Activated naive CD8-positive, alpha-beta T cell treated with anti-CD3 and anti-CD28 coated beads for 36 hours (primary cell): ENCODE measurements at regions not wholly inside any gene's neighbourhood (a gene's known extent, or its start where the extent isn't known, plus 50 kb on each side); places are given as distances from the start of the nearest gene placed in this dataset.
A peak's percentile ranks its signal among the peaks of the same experiment; 100 is the strongest.

Experiments used
- DNase-seq: peaks from one replicate; pipeline ENCODE4 v3.0.0; 2021
- H3K27ac Mint-ChIP-seq: one replicate; pipeline ENCODE4 v1.8.0; 2022; ENCODE audit warnings: mild to moderate bottlenecking, moderate library complexity, mixed read lengths
- H3K27me3 Mint-ChIP-seq: one replicate; pipeline ENCODE4 v1.8.0; 2022; ENCODE audit warnings: mild to moderate bottlenecking, mixed read lengths
- H3K36me3 Mint-ChIP-seq: one replicate; pipeline ENCODE4 v1.8.0; 2021; ENCODE audit warnings: mild to moderate bottlenecking, mixed read lengths
- H3K4me1 Mint-ChIP-seq: one replicate; pipeline ENCODE4 v1.8.0; 2021; ENCODE audit warnings: mixed read lengths
- H3K4me3 Mint-ChIP-seq: one replicate; pipeline ENCODE4 v1.8.0; 2022; ENCODE audit warnings: mild to moderate bottlenecking, moderate library complexity, mixed read lengths
- H3K9me3 Mint-ChIP-seq: one replicate; pipeline ENCODE4 v1.8.0; 2022; ENCODE audit warnings: mixed read lengths

DNA sequence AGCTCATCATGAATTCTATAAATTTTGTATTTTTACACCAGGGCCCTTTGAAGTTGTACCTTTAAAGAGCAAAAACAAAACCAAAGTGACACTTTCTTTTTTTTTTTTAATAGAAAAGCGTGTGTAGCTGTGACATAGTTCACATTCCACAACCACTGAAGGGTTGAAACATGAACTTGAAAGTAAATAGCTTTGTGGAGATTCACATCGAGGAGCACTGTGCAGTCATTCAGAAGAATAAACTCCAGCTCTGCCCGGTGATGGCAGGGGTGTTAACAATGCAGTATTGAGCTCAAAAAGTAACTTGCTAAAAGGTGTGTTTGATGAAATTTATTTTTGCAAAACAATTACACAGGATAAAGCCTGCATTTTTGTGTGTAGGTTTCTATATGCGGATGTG, 1166.2 kb downstream of the TBC1D22A start:
- peaks cover 11% of the 10 kb centered on the region for H3K9me3 Mint-ChIP-seq
- no peak overlapping the region for H3K27ac Mint-ChIP-seq
- peaks cover 12% of the 10 kb centered on the region for H3K27me3 Mint-ChIP-seq
- no peaks in the 10 kb centered on the region for H3K4me1 Mint-ChIP-seq
- no peaks in the 10 kb centered on the region for H3K36me3 Mint-ChIP-seq
- H3K4me3 Mint-ChIP-seq = no peak overlapping the region
- DNase-seq = no peak

DNA sequence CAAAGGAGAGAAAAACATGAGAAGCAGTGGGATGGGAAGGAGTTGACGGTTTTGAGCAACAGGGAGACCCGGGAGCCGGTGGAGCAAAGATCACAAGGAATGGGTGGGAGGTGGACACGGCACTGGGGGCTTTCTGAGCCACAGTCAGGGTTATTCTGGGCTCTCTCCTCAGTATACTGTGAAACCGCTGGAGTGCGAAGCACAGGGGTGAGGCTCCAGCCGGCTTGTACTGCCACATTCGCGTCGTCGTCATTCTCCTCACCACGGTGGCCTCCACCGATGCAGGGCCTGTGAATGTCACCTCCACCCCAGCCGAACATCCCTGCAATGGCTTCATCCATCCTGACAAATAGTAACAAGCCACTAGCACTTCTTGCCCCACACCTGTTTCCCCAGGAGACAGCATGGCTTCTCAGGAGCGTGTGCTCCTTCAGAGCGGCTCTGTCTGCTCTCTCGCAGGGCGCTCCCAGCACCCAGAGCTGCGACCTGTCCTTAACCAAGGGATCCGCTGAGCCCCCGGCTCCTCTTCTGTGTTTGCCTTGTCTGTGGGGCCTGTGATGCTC, 1165.3 kb downstream of the TBC1D22A start:
- H3K27ac Mint-ChIP-seq = no peak overlapping the region
- no peak for DNase-seq
- H3K36me3 Mint-ChIP-seq = no peaks in the 10 kb centered on the region
- H3K4me3 Mint-ChIP-seq = no peak overlapping the region
- H3K9me3 Mint-ChIP-seq = peaks cover 10% of the 10 kb centered on the region
- peaks cover 12% of the 10 kb centered on the region for H3K27me3 Mint-ChIP-seq
- no peaks in the 10 kb centered on the region for H3K4me1 Mint-ChIP-seq

DNA sequence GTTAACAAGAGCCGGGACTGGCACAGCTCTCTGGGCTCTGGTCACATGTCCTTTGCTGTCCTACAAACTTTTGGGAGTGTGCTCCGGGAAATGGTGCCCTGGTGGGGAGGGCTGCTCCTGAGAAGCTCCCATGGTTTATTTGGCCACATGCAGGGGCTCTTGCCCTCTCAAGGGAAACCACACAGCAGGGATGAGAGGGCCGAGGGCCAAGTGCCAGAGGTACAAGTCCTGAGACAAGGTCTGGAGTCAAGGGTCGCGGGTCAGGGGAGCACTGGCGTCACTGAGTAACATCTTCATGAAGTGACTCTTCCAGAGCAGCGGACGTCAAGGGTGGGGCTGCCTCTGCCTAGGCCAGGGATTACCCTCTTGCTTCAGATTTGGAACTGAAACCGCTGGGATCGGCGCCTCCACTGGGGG, 1160.6 kb downstream of the TBC1D22A start:
- Mint-ChIP-seq H3K27ac (no peak overlapping the region), H3K4me3 (no peak overlapping the region), H3K36me3 (no peaks in the 10 kb centered on the region), H3K27me3 (peaks cover 8% of the 10 kb centered on the region), H3K4me1 (peaks cover 10% of the 10 kb centered on the region), H3K9me3 (peaks cover 3% of the 10 kb centered on the region)
- DNase-seq = no peak

DNA sequence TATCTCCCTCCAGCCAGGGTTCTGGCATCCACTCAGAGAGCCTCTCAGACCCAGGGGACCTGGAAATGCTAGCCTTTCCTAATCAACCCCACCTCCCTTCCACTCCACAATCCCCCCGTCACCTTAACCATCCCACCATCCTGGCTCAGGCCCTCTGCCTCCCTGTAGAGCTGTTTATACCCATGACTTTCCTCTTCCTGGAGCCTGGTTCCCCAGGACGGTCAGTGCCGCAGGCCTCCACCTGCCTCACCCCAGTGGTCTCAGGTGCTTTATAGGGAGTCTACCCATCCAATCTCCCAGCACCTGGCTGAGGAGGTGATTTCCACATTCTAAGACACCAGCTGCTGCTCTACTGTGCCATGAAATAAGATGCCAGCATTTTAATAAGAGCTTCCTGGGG, 1159.5 kb downstream of the TBC1D22A start:
- peaks cover 3% of the 10 kb centered on the region for H3K9me3 Mint-ChIP-seq
- H3K4me1 Mint-ChIP-seq = peaks cover 12% of the 10 kb centered on the region
- no peaks in the 10 kb centered on the region for H3K36me3 Mint-ChIP-seq
- no peak overlapping the region for H3K4me3 Mint-ChIP-seq
- DNase-seq = no peak
- H3K27me3 Mint-ChIP-seq = peaks cover 4% of the 10 kb centered on the region
- H3K27ac Mint-ChIP-seq = no peak overlapping the region

DNA sequence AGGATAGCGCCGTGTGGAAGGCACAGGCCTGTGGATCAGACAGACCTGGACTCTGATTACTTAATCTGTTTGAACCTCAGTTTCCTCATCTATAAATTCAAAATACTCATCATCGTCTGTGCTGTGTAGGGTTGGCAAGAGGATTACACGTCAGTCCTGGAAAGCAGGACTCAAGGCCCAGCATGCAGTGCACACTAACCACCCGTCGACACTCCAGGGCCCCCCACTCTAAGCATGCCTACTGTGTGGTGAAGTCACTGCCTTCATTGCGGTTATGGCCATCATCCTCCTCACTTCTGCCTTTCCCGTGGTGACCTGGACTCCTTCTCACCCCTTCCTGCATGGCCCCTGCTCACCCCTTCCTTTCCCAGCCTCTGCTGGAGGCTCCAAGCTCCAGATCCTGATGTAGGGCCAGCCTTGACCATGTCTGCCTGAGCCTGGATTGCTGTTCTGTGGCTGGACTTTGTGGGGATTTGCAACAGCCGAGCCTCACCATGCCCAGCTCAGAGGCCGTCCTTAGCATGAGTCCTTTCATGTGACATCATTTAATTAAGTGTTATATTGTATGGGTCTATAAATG, 1158.0 kb downstream of the TBC1D22A start:
- no peak overlapping the region for H3K4me3 Mint-ChIP-seq
- DNase-seq = no peak
- peaks cover 3% of the 10 kb centered on the region for H3K9me3 Mint-ChIP-seq
- peaks cover 12% of the 10 kb centered on the region for H3K4me1 Mint-ChIP-seq
- H3K27ac Mint-ChIP-seq = no peak overlapping the region
- no peaks in the 10 kb centered on the region for H3K27me3 Mint-ChIP-seq
- H3K36me3 Mint-ChIP-seq = no peaks in the 10 kb centered on the region

DNA sequence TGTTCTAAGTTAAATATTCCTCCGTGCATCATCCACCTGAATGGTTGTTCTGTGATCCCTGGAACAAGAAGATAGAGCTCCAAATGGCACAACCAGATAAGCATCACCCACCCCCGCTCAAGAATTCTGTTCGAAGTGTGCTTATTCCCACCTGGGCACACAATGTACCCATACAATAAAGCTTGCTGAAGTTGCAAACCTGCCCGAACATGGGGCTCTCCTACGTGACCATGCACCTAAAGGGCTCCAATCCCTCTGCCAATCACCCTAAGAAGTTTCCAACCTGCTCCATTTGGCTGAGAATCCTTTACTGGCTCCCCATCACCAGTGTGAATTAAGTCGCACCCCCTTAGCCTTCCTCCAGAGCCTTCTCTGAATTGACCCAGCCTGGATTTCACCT, 1157.4 kb downstream of the TBC1D22A start:
- Mint-ChIP-seq H3K9me3 (peaks cover 3% of the 10 kb centered on the region), H3K4me3 (no peak overlapping the region), H3K27ac (no peak overlapping the region), H3K27me3 (no peaks in the 10 kb centered on the region), H3K36me3 (no peaks in the 10 kb centered on the region), H3K4me1 (peaks cover 12% of the 10 kb centered on the region)
- no peak for DNase-seq

DNA sequence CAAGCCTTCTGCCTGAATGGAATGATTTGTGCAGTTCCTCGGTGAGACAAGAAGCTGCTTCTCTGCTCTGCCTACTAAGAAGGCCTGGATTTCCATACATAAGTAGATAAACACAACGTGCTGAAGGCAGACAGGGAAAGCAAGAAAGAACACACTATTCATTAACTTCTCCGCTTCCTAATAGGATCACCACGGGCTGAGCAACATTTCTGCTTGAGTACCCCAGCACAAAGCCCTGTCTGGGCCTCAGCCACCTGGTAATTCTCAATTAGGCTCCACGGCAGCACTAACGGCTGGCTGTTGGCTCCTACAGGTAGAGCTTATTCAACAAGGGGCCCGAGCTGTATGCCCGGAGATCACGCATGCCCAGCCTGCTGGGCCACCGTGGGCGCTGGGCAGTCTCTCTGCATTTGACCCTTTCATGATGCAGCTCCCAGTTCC, 1156.6 kb downstream of the TBC1D22A start:
- no peak overlapping the region for H3K27ac Mint-ChIP-seq
- H3K4me3 Mint-ChIP-seq = no peak overlapping the region
- no peaks in the 10 kb centered on the region for H3K27me3 Mint-ChIP-seq
- peaks cover 12% of the 10 kb centered on the region for H3K4me1 Mint-ChIP-seq
- no peak for DNase-seq
- H3K9me3 Mint-ChIP-seq = peaks cover 3% of the 10 kb centered on the region
- no peaks in the 10 kb centered on the region for H3K36me3 Mint-ChIP-seq

DNA sequence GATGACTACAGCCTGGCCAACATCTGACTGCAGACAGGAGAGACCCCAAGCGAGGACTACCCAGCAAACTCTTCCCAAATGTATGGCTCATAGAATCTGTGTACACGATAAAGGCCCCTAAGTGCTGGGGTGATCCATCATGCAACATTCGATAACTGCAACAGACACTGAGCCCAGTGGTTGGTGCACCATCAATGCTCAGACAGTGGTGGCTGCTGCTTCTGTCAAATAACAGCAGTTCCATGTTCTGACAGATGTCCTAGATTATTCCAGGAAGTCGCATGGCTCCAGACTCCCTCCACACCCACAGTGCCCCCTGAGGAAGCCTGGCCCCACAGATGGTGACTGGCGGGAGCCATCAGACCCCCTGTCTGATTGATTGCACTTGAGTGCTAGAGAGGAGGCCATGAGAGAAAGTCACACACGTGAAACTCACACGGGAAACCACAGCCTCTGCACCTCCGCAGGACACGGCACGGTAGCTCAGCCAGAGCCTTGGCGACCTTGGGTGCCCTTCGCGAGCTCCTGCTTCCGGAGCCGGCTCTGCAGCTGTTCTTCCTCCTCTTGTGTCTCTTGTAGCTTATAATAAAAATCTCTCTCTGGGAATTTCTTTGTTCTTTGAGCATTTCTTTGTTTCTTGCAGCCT, 1155.9 kb downstream of the TBC1D22A start:
- H3K9me3 Mint-ChIP-seq = no peaks in the 10 kb centered on the region
- H3K36me3 Mint-ChIP-seq = no peaks in the 10 kb centered on the region
- H3K27me3 Mint-ChIP-seq = no peaks in the 10 kb centered on the region
- H3K4me3 Mint-ChIP-seq = no peak overlapping the region
- H3K4me1 Mint-ChIP-seq = peaks cover 12% of the 10 kb centered on the region
- no peak overlapping the region for H3K27ac Mint-ChIP-seq
- peak; percentile 53 for DNase-seq

DNA sequence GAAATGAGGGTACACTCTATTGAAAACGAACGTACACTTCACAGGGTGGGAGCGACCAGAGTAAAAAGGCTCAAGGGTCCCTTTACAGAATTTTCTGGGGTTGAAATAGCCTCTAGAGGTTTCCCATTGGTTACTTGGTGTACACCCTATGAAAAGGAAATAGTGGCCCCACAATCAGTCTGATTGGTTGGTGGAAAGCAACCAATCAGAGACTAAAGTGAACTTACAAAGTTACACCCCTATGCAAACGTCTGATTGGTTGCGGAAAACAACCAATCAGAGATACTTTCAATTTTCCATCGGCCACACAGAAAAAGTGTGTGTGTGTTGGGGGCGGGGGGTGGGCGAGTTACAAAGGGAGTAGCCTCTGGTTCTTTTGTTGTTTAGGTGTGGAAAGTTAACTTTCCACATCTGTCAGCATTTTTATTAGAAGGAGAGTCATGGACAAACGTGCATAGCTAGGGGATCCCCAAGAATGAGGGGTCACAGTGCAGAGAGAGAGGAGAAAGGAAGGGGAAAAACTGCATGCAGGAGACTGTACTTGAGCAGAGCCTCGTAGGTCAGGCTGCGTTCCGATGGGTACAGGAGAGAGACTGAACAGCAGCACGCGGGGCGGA, 1152.1 kb downstream of the TBC1D22A start:
- H3K36me3 Mint-ChIP-seq = no peaks in the 10 kb centered on the region
- peaks cover 11% of the 10 kb centered on the region for H3K4me1 Mint-ChIP-seq
- no peaks in the 10 kb centered on the region for H3K27me3 Mint-ChIP-seq
- no peak overlapping the region for H3K4me3 Mint-ChIP-seq
- DNase-seq = no peak
- H3K27ac Mint-ChIP-seq = no peak overlapping the region
- H3K9me3 Mint-ChIP-seq = peaks cover 11% of the 10 kb centered on the region

DNA sequence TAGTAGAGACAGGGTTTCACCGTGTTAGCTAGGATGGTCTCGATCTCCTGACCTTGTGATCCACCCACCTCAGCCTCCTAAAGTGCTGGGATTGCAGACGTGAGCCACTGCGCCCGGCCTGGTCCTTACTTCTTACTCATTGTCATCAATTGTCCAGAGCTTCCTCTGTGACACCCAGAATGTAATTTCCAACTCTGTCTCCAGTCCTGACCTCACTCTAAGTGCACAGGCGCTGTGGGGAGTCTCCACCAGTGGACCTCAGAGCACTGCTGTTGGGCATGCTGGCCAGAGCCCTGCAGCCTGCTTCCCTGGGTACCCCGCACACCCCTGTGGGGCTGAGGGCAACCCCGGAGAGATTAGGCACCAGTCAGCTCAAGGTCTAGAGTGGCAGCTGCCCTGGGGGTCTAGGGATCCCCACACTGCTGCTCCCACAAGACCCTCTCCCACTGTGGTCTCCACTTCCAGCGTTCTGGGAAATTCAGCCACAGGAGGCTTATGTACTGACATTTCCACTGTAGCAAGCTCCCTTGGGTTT, 1140.3 kb downstream of the TBC1D22A start:
- Mint-ChIP-seq H3K4me1 (no peaks in the 10 kb centered on the region), H3K9me3 (no peaks in the 10 kb centered on the region), H3K36me3 (no peaks in the 10 kb centered on the region), H3K27ac (no peak overlapping the region), H3K4me3 (no peak overlapping the region), H3K27me3 (peaks cover 8% of the 10 kb centered on the region)
- no peak for DNase-seq

DNA sequence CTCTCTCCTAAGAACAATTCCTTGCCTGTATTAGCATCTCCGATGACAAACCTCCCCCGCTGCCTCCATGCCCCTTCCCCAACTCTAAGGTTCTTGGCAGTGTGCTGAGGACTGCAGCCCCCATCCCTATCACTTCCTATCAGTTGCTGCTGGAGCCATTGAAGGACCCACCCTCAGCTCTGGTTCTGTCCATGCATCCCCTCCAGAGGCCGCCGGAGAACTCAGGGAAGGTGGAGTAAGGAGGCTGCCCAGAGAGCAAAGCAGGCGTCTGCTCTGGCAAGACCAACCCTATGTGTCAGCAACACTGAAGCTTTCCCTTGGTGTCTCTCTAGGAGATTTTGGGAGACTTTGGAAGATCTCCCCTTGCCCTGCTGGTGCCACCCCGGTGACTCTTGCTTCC, 1139.5 kb downstream of the TBC1D22A start:
- no peak for DNase-seq
- Mint-ChIP-seq H3K4me3 (no peak overlapping the region), H3K4me1 (no peaks in the 10 kb centered on the region), H3K27me3 (peaks cover 8% of the 10 kb centered on the region), H3K27ac (no peak overlapping the region), H3K9me3 (no peaks in the 10 kb centered on the region), H3K36me3 (no peaks in the 10 kb centered on the region)

DNA sequence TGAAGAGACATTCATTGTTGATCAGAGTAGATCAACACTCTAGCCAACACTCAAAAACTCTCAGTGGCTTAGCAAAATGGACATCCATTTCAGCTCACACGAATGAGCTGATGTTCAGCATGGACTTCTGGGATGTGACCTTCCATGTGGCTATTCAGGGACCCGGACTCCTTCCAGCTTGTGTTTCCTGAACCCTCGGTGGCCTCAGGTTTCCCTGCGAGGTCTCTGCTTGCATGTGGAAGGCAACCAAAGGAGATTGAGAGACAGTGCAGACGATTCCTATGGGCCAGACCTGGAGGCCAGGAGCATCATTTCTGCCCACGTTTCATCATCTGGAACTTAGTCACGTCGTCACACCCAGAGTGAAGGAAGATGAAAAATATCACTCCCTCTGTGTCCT, 1137.4 kb downstream of the TBC1D22A start:
- DNase-seq = no peak
- no peaks in the 10 kb centered on the region for H3K27me3 Mint-ChIP-seq
- no peaks in the 10 kb centered on the region for H3K4me1 Mint-ChIP-seq
- H3K9me3 Mint-ChIP-seq = no peaks in the 10 kb centered on the region
- no peaks in the 10 kb centered on the region for H3K36me3 Mint-ChIP-seq
- no peak overlapping the region for H3K27ac Mint-ChIP-seq
- H3K4me3 Mint-ChIP-seq = no peak overlapping the region

DNA sequence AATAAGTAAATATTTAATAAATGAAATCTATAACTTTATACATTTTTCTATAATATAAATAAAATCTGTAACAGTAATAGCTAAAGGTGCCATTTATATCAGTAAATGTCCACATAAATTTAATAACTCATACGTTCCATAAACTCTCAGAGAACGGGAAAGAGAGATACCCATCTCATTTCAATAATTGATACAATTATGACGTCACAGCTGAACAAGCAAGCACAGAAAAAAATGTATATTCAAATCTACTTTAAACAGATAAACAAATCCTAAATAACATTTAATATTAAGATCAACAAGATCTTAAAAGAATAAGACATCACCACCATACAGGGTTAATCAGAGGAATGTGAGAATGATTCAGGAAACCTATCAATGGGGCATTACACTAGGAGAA, 1136.5 kb downstream of the TBC1D22A start:
- Mint-ChIP-seq H3K27me3 (no peaks in the 10 kb centered on the region), H3K4me1 (no peaks in the 10 kb centered on the region), H3K27ac (no peak overlapping the region), H3K9me3 (peaks cover 4% of the 10 kb centered on the region), H3K36me3 (no peaks in the 10 kb centered on the region), H3K4me3 (no peak overlapping the region)
- no peak for DNase-seq

DNA sequence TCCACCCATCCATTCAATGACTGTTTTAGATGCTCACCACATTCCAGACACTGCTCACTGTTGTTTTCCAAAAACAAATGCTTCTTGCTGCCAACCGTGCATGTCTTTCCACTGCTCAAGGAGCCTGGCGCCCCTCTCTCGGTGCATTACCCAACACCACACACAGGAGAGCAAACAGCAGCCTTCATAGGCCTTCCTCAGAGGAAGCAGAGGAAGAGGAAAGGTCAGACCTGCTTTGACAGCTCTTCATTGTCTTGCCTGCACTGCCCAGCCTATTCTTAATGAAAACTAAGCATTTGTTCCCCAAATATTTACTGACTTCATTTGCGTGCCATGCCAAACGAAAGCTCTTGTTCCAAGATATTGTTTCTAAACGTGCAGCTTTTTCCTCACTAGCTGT, 1129.2 kb downstream of the TBC1D22A start:
- Mint-ChIP-seq H3K4me3 (no peak overlapping the region), H3K36me3 (no peaks in the 10 kb centered on the region), H3K9me3 (peaks cover 4% of the 10 kb centered on the region), H3K27me3 (peaks cover 3% of the 10 kb centered on the region), H3K4me1 (no peaks in the 10 kb centered on the region), H3K27ac (no peak overlapping the region)
- no peak for DNase-seq

DNA sequence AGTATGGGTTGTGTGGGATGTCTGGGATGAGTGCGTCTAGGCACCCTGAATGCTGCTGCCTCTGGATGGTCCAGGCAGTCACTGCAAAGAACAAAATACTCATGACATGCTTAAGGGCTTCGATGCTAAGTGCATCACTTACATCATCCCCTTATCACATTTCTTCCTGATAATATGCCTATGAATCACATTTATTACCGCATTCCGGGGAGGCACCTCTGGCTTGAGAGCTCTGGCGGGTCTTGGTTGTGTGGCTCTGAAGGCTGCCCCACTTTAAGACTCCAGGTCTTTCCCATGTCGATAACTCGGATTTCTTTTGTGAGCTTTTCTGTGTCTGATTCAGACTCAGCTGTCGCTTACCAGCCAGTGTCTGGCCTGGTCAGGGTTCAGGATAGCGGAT, 1126.4 kb downstream of the TBC1D22A start:
- Mint-ChIP-seq H3K36me3 (no peaks in the 10 kb centered on the region), H3K27ac (no peak overlapping the region), H3K4me3 (no peak overlapping the region), H3K27me3 (peaks cover 3% of the 10 kb centered on the region), H3K9me3 (no peaks in the 10 kb centered on the region), H3K4me1 (no peaks in the 10 kb centered on the region)
- no peak for DNase-seq
